ENCODE measurements at regions not wholly inside any gene's neighbourhood (a gene's known extent, or its start where the extent isn't known, plus 50 kb on each side); places are given as distances from the start of the nearest gene placed in this dataset.

DNA sequence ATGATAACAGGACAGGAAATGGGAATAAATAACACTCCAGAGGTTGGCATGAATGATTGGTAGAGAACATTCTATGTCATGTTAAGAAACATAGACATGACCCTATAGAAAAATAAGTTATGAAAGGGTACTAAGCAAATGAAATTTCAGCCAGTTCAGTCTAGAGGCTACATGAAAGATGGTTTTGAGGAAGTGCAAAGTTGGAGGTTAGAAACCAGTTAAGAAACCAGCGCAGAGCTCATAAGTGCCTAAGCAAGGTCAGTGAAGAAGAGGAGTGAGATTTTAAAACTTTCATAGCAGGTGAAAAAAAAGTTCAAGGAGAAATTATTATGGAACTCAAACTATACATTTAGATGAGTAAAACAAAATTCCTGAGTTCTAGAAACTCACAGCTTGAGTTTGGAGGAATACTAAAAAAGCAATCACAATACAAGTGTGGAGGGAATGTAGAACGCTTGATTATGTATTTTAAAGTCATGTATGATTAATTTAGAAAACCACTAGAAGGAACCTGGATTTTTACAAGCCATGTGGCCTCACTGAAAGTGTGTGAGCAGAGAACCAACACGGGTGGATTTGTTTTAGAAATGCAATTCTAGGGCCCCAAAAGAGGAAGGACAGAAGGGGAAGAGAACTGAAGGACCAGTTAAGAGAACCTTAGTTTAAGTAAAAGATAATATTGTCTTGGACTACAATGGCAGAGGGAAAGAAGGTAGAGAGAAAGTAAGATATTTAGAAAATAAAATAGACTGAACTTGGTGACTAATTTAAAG is 162.4 kb downstream of the PCDH20 start:
- Histone ChIP-seq H3K36me3 (no peaks in the 10 kb centered on the region), H3K4me1 (no peaks in the 10 kb centered on the region), H3K9me3 (no peaks in the 10 kb centered on the region), H3K4me3 (no peak overlapping the region), H3K27me3 (no peaks in the 10 kb centered on the region), H3K27ac (no peak overlapping the region)
- intact Hi-C loops (cut with DNase I): no loop called here
- 49 to 60% methylated on average over 3 of the region's 3 CpGs for WGBS, 2 donors
- DNase-seq: no peak
- TF ChIP-seq POLR2A (IDR thresholded peaks at IDR 0.05): no peak
- TF ChIP-seq, protein P1, sequence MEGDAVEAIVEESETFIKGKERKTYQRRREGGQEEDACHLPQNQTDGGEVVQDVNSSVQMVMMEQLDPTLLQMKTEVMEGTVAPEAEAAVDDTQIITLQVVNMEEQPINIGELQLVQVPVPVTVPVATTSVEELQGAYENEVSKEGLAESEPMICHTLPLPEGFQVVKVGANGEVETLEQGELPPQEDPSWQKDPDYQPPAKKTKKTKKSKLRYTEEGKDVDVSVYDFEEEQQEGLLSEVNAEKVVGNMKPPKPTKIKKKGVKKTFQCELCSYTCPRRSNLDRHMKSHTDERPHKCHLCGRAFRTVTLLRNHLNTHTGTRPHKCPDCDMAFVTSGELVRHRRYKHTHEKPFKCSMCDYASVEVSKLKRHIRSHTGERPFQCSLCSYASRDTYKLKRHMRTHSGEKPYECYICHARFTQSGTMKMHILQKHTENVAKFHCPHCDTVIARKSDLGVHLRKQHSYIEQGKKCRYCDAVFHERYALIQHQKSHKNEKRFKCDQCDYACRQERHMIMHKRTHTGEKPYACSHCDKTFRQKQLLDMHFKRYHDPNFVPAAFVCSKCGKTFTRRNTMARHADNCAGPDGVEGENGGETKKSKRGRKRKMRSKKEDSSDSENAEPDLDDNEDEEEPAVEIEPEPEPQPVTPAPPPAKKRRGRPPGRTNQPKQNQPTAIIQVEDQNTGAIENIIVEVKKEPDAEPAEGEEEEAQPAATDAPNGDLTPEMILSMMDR (IDR thresholded peaks at IDR 0.05): no peak

DNA sequence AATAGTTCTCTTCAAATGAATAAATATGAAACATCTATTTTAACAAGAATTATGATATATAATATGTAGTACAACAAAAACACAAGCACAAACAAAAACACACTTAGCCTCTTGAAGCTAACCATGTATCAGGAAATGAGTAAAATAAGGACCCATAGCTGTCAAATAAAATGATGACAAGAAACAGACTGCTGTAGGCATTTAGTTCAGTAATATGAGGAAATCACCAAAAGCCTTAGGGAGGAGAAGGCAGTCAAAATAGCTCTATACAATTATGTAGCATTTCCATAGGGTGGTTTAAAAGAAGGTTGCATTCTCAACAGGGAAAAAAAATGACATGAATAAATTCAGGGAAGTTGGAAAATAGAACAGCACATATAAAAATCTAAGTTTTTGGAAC is 163.4 kb downstream of the PCDH20 start:
- H3K4me3 ChIP-seq: no peak overlapping the region
- DNase-seq: no peak
- no peaks in the 10 kb centered on the region for H3K9me3 ChIP-seq
- TF ChIP-seq POLR2A (IDR thresholded peaks at IDR 0.05): no peak
- TF ChIP-seq, protein P1 (IDR thresholded peaks at IDR 0.05): no peak
- intact Hi-C loops (cut with DNase I): no loop called here
- no peaks in the 10 kb centered on the region for H3K4me1 ChIP-seq
- H3K27ac ChIP-seq: no peak overlapping the region
- no peaks in the 10 kb centered on the region for H3K36me3 ChIP-seq
- H3K27me3 ChIP-seq: no peaks in the 10 kb centered on the region

GRCh38 chr13:61247149-61247936 is 168.3 kb downstream of the PCDH20 start:
- Histone ChIP-seq H3K27me3 (no peaks in the 10 kb centered on the region), H3K9me3 (no peaks in the 10 kb centered on the region), H3K36me3 (no peaks in the 10 kb centered on the region), H3K4me1 (no peaks in the 10 kb centered on the region), H3K27ac (no peak overlapping the region), H3K4me3 (no peak overlapping the region)
- no peak for DNase-seq
- intact Hi-C loops (cut with DNase I): no loop called here
- TF ChIP-seq, protein P1 (IDR thresholded peaks at IDR 0.05): no peak
- no peak for TF ChIP-seq POLR2A (IDR thresholded peaks at IDR 0.05)
- 80% methylated on average over 2 of the region's 6 CpGs; no CpG with 5 or more reads in 1 of the 2 donors for WGBS, 2 donors

DNA sequence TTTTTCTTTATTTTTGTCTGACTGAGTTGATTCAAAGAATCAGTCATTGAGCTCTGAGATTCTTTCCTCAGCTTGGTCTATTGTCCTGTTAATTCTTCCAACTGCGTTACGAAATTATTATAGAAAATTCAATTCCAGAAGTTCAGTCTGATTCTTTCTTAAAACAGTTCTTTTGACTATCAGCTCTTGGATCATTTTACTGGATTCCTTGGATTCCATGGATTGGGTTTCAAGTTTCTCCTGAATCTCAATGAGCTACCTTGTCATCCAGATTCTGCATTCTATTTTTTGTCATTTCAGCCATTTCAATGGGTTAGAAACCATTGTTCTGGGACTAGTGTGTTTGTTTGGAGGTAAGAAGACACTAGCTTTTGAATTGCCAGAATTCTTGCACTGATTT is 169.3 kb downstream of the PCDH20 start:
- no peak for DNase-seq
- TF ChIP-seq, protein P1 (IDR thresholded peaks at IDR 0.05): no peak
- TF ChIP-seq POLR2A (IDR thresholded peaks at IDR 0.05): no peak
- H3K9me3 ChIP-seq: no peaks in the 10 kb centered on the region
- H3K4me3 ChIP-seq: no peak overlapping the region
- 95 to 97% methylated on average over 2 of the region's 2 CpGs for WGBS, 2 donors
- no peak overlapping the region for H3K27ac ChIP-seq
- H3K4me1 ChIP-seq: no peaks in the 10 kb centered on the region
- no peaks in the 10 kb centered on the region for H3K36me3 ChIP-seq
- intact Hi-C loops (cut with DNase I): no loop called here
- H3K27me3 ChIP-seq: no peaks in the 10 kb centered on the region

DNA sequence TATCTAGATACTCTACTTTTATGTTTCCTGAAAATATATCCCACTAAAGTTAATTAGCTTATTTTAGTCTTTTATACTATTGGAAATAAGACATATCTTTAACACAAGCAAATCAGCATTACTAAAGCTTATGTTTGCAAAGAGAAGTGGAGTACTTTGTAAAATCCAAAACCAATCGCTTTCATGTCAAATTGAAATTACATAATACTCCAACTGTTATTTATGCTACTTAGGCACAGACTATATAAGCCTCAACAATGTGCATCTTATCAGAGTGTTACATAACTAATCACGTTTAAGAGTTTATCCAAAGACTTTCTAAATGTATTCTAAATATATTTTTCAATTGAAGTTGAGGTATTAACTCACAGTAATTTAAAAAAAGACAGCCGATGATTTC is 200.0 kb downstream of the PCDH20 start:
- H3K4me1 ChIP-seq: no peaks in the 10 kb centered on the region
- no peak overlapping the region for H3K4me3 ChIP-seq
- H3K27me3 ChIP-seq: no peaks in the 10 kb centered on the region
- DNase-seq: no peak
- H3K9me3 ChIP-seq: no peaks in the 10 kb centered on the region
- intact Hi-C loops (cut with DNase I): no loop called here
- H3K36me3 ChIP-seq: no peaks in the 10 kb centered on the region
- H3K27ac ChIP-seq: no peak overlapping the region
- no peak for TF ChIP-seq POLR2A (IDR thresholded peaks at IDR 0.05)
- TF ChIP-seq, protein P1 (IDR thresholded peaks at IDR 0.05): no peak
- WGBS, 2 donors: 50 to 53% methylated on average over 3 of the region's 3 CpGs

Data from esophagus squamous epithelium (tissue), 5 donors.